ENCODE measurements at regions not wholly inside any gene's neighbourhood (a gene's known extent, or its start where the extent isn't known, plus 50 kb on each side); places are given as distances from the start of the nearest gene placed in this dataset.

DNA sequence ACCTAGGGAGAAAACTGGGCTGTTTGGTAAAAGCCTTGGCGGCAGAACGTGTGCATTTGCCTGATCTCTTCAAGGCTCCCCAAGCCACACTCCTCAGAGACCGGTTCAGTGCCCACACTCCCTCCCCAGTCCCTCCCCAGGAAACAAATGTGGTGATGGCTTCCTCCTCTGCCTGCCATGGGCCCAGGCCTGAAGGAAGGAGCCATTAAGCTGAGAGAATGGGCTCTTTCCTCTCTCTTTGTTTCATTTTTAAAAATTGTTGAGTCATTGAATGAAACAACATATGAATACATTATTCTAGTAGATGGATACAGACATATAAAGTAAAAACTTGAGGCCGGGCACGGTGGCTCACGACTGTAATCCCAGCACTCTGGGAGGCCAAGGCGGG lies 50.6 kb upstream of the YWHAQ start:
- Histone ChIP-seq H3K36me3 (no peaks in the 10 kb centered on the region), H3K4me3 (no peak overlapping the region), H3K27ac (peak overlapping the region in 5 of 8 donors; percentile 27 to 52 (median 36)), H3K9me3 (peaks cover 0 to 9% (median 0%) of the 10 kb centered on the region in 8 donors), H3K4me1 (peaks cover 0 to 22% (median 7%) of the 10 kb centered on the region in 6 donors), H3K27me3 (replicated peaks in 1 of 7) (no peaks in the 10 kb centered on the region)
- intact Hi-C loops (cut with DNase I; ENCODE audit: low total_unique reads) = no loop called here
- peak in 2 of 3 donors; percentile 33 to 50 for TF ChIP-seq POLR2AphosphoS5 (IDR thresholded peaks at IDR 0.05)
- TF ChIP-seq, protein P1, sequence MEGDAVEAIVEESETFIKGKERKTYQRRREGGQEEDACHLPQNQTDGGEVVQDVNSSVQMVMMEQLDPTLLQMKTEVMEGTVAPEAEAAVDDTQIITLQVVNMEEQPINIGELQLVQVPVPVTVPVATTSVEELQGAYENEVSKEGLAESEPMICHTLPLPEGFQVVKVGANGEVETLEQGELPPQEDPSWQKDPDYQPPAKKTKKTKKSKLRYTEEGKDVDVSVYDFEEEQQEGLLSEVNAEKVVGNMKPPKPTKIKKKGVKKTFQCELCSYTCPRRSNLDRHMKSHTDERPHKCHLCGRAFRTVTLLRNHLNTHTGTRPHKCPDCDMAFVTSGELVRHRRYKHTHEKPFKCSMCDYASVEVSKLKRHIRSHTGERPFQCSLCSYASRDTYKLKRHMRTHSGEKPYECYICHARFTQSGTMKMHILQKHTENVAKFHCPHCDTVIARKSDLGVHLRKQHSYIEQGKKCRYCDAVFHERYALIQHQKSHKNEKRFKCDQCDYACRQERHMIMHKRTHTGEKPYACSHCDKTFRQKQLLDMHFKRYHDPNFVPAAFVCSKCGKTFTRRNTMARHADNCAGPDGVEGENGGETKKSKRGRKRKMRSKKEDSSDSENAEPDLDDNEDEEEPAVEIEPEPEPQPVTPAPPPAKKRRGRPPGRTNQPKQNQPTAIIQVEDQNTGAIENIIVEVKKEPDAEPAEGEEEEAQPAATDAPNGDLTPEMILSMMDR (IDR thresholded peaks at IDR 0.05 in 8 of 11, conservative IDR thresholded peaks at IDR 0.05 in 3 of 11) = no peak
- WGBS, 5 donors = 28 to 50% (median 32%) methylated on average over 7 of the region's 7 CpGs
- DNase-seq = no peak

DNA sequence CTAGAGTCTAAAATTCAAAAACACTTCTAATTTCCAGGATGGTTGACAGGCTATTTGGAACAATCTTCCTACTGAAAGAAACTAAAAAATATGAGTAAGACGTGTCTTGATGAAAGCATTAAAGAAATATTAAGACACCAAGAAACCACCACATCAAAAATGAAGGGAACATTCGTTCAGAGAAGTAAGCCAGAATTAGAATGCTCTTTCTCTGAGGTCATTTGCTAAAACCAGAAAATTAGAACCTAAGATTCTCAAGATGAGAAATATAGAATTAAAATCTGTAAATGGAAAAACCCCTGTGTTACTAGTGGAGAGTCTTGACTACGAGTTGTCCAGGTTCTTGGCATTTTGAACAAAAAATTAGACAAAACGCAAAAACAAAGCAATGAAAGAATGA lies 54.8 kb upstream of the YWHAQ start:
- no peak overlapping the region for H3K4me3 ChIP-seq
- TF ChIP-seq POLR2AphosphoS5 (IDR thresholded peaks at IDR 0.05) = no peak
- no peak for TF ChIP-seq POLR2A (IDR thresholded peaks at IDR 0.05)
- TF ChIP-seq, protein P1 (IDR thresholded peaks at IDR 0.05 in 8 of 11, conservative IDR thresholded peaks at IDR 0.05 in 3 of 11) = no peak
- peaks cover 0 to 24% (median 7%) of the 10 kb centered on the region in 6 donors for H3K4me1 ChIP-seq
- no peaks in the 10 kb centered on the region for H3K36me3 ChIP-seq
- H3K27ac ChIP-seq = no peak overlapping the region
- 82 to 90% (median 88%) methylated on average over 4 of the region's 4 CpGs for WGBS, 5 donors
- DNase-seq = no peak
- no peaks in the 10 kb centered on the region for H3K9me3 ChIP-seq
- H3K27me3 ChIP-seq (replicated peaks in 1 of 7) = no peaks in the 10 kb centered on the region
- intact Hi-C loops (cut with DNase I; ENCODE audit: low total_unique reads) = no loop called here

DNA sequence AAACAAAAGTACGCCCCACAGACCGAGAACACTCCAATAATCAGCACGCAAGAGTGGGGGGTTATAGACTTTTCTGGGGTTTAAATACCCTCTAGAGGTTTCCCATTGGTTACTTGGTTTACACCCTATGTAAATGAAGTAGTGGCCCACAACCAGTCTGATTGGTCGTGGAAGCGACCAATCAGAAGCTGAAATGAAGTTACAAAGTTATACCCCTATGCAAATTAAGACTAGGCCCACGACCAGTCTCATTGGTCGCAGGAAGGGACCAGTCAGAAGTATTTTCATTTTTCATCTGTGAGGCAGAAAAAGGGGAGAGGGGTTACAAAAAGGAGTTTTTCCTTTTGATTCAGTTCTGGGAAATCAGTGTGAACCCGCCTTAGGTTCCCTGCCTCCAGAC lies 55.3 kb upstream of the YWHAQ start:
- Histone ChIP-seq H3K36me3 (no peaks in the 10 kb centered on the region), H3K27ac (no peak overlapping the region), H3K27me3 (replicated peaks in 1 of 7) (no peaks in the 10 kb centered on the region), H3K9me3 (no peaks in the 10 kb centered on the region), H3K4me3 (no peak overlapping the region), H3K4me1 (peaks cover 0 to 21% (median 6%) of the 10 kb centered on the region in 6 donors)
- DNase-seq = no peak
- intact Hi-C loops (cut with DNase I; ENCODE audit: low total_unique reads) = no loop called here
- TF ChIP-seq POLR2A (IDR thresholded peaks at IDR 0.05) (no peak), POLR2AphosphoS5 (IDR thresholded peaks at IDR 0.05) (no peak)
- TF ChIP-seq, protein P1 (IDR thresholded peaks at IDR 0.05 in 8 of 11, conservative IDR thresholded peaks at IDR 0.05 in 3 of 11) = no peak
- 80 to 98% (median 87%) methylated on average over 8 of the region's 8 CpGs for WGBS, 5 donors

DNA sequence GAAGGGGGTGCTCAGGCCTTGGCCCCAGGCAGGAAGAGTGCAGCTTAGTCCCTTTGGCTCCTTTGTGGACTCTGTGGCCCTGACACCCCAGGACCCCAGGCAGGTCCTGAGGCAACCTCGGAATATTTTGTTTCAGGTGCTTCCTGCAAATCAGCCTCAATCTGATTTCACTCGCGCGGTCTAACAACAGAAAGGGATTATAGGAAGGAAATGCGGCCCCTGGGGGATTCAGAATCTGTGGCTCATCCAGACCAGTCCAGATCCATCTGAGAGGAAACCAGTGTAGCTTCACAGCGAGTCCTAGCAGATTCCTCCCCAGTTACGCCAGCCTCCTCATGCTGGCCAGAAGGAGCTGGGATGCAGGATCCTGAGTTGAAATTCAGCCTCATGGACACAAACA lies 59.5 kb upstream of the YWHAQ start:
- no peak overlapping the region for H3K27ac ChIP-seq
- H3K9me3 ChIP-seq = no peaks in the 10 kb centered on the region
- H3K36me3 ChIP-seq = no peaks in the 10 kb centered on the region
- TF ChIP-seq POLR2AphosphoS5 (IDR thresholded peaks at IDR 0.05) (peak in 1 of 3 donors; percentile 10), POLR2A (IDR thresholded peaks at IDR 0.05) (no peak)
- DNase-seq = no peak
- intact Hi-C loops (cut with DNase I; ENCODE audit: low total_unique reads) = no loop called here
- H3K4me1 ChIP-seq = peaks cover 0 to 18% (median 2%) of the 10 kb centered on the region in 6 donors
- no peaks in the 10 kb centered on the region for H3K27me3 ChIP-seq (replicated peaks in 1 of 7)
- 32 to 42% (median 35%) methylated on average over 7 of the region's 7 CpGs for WGBS, 5 donors
- H3K4me3 ChIP-seq = no peak overlapping the region
